SK-N-SH treated with all-trans-retinoic acid at 6 μM for 48 hours (cell line): ENCODE measurements at regions not wholly inside any gene's neighbourhood (a gene's known extent, or its start where the extent isn't known, plus 50 kb on each side); places are given as distances from the start of the nearest gene placed in this dataset.

Experiments
- ATAC-seq: fragments of 200-7000 bp; cut with Tn5 transposase; 3 replicates; pipeline ENCODE4 v1.9.1; 2020; ENCODE audit warnings: mild to moderate bottlenecking, moderate library complexity
- ARNTL ChIP-seq: fragments of 450-650 bp; formaldehyde crosslinking; IDR thresholded peaks from 2 replicates; pipeline ENCODE4 v1.5.0; 2020; ENCODE audit warnings: low read depth, mild to moderate bottlenecking, moderate library complexity, borderline replicate concordance
- BACH2 ChIP-seq: fragments of 250-450 bp; sonication (Bioruptor Pico); IDR thresholded peaks from 2 replicates; pipeline ENCODE4 v1.9.0; 2021; ENCODE audit warnings: mild to moderate bottlenecking, borderline replicate concordance
- CREB5 ChIP-seq: fragments of 250-450 bp; sonication (Bioruptor Pico); IDR thresholded peaks from 2 replicates; pipeline ENCODE4 v1.5.1; 2020; ENCODE audit warnings: low read depth, mild to moderate bottlenecking, moderate library complexity
- CSDC2 ChIP-seq: fragments of 250-450 bp; sonication (Bioruptor Pico); IDR thresholded peaks from 2 replicates; pipeline ENCODE4 v1.5.0; 2020; ENCODE audit warnings: mild to moderate bottlenecking, moderate library complexity
- CSRNP3 ChIP-seq: fragments of 250-450 bp; sonication (Bioruptor Pico); IDR thresholded peaks from 2 replicates; pipeline ENCODE4 v1.5.1; 2021; ENCODE audit warnings: mild to moderate bottlenecking, moderate library complexity
- GLIS3 ChIP-seq: fragments of 250-450 bp; sonication (Bioruptor Pico); IDR thresholded peaks from 2 replicates; pipeline ENCODE4 v1.5.0; 2020; ENCODE audit warnings: mild to moderate bottlenecking, moderate library complexity
- ISL1 ChIP-seq: fragments of 250-450 bp; sonication (Bioruptor Pico); IDR thresholded peaks from 2 replicates; pipeline ENCODE4 v2.1.2; 2022; ENCODE audit warnings: mild to moderate bottlenecking, moderate library complexity
- OSR1 ChIP-seq: fragments of 250-450 bp; sonication (Bioruptor Pico); IDR thresholded peaks from 2 replicates; pipeline ENCODE4 v1.8.0; 2022; ENCODE audit warnings: moderate library complexity, mild to moderate bottlenecking, inconsistent platforms
- PATZ1 ChIP-seq: fragments of 250-450 bp; sonication (Bioruptor Pico); IDR thresholded peaks from 2 replicates; pipeline ENCODE4 v1.8.0; 2020; ENCODE audit warnings: mild to moderate bottlenecking, moderate library complexity, borderline replicate concordance
- POU6F1 ChIP-seq: fragments of 250-450 bp; sonication (Bioruptor Pico); IDR thresholded peaks from 2 replicates; pipeline ENCODE4 v1.8.0; 2021; ENCODE audit warnings: low read depth, mild to moderate bottlenecking, moderate library complexity, borderline replicate concordance
- PPARA ChIP-seq: fragments of 250-450 bp; sonication (Bioruptor Pico); IDR thresholded peaks from 2 replicates; pipeline ENCODE4 v1.5.0; 2020; ENCODE audit warnings: mild to moderate bottlenecking, borderline replicate concordance
- RARB ChIP-seq: fragments of 250-450 bp; sonication (Bioruptor Pico); IDR thresholded peaks from 2 replicates; pipeline ENCODE4 v1.8.0; 2021; ENCODE audit warnings: mild to moderate bottlenecking, moderate library complexity
- SNAI2 ChIP-seq: fragments of 250-450 bp; sonication (Bioruptor Pico); IDR thresholded peaks from 2 replicates; pipeline ENCODE4 v1.5.0; 2020; ENCODE audit warnings: mild to moderate bottlenecking, moderate library complexity
- TCF4 ChIP-seq: fragments of 250-450 bp; sonication (Bioruptor Pico); IDR thresholded peaks from 2 replicates; pipeline ENCODE4 v1.8.0; 2021; ENCODE audit warnings: mild to moderate bottlenecking, moderate library complexity, borderline replicate concordance
- TOX ChIP-seq: fragments of 250-450 bp; sonication (Bioruptor Pico); IDR thresholded peaks from 2 replicates; pipeline ENCODE4 v1.8.0; 2021; ENCODE audit warnings: mild to moderate bottlenecking, moderate library complexity, borderline replicate concordance
- TSHZ2 ChIP-seq: fragments of 250-450 bp; sonication (Bioruptor Pico); IDR thresholded peaks from 2 replicates; pipeline ENCODE4 v1.5.0; 2020; ENCODE audit warnings: mild to moderate bottlenecking, moderate library complexity
- ZC3H10 ChIP-seq: fragments of 250-450 bp; sonication (Bioruptor Pico); IDR thresholded peaks from 2 replicates; pipeline ENCODE4 v1.5.1; 2021; ENCODE audit warnings: mild to moderate bottlenecking, moderate library complexity
- ZFP3 ChIP-seq: fragments of 250-450 bp; sonication (Bioruptor Pico); IDR thresholded peaks from 2 replicates; pipeline ENCODE4 v1.5.0; 2020; ENCODE audit warnings: mild to moderate bottlenecking, moderate library complexity
- ZNF565 ChIP-seq: fragments of 450-650 bp; formaldehyde crosslinking; conservative IDR thresholded peaks from 2 replicates; pipeline ENCODE4 v1.5.0; 2020; ENCODE audit warnings: low read depth, mild to moderate bottlenecking, moderate library complexity
- ZNF70 ChIP-seq: fragments of 450-650 bp; formaldehyde crosslinking; IDR thresholded peaks from 2 replicates; pipeline ENCODE4 v1.5.0; 2020; ENCODE audit warnings: mild to moderate bottlenecking, moderate library complexity
- ZNF8 ChIP-seq: fragments of 450-650 bp; formaldehyde crosslinking; IDR thresholded peaks from 2 replicates; pipeline ENCODE4 v1.5.0; 2020; ENCODE audit warnings: mild to moderate bottlenecking, moderate library complexity

GRCh38 chr4:137626942-137627738, 94.8 kb upstream of the PCDH18 start (continued):
- no peak for TF ChIP-seq ZNF565 (CRISPR knock-in tag)

- peak; percentile 33; the same call in 1 of the 3 replicates for ATAC-seq
- TF ChIP-seq TSHZ2 (CRISPR knock-in tag) (no peak), CSRNP3 (CRISPR knock-in tag) (no peak), GLIS3 (CRISPR knock-in tag) (no peak), ZNF70 (no peak), CSDC2 (no peak), TOX (CRISPR knock-in tag) (no peak), PPARA (CRISPR knock-in tag) (no peak), ZC3H10 (CRISPR knock-in tag) (no peak), ZNF565 (CRISPR knock-in tag) (no peak), POU6F1 (no peak), RARB (no peak), BACH2 (CRISPR knock-in tag) (no peak), SNAI2 (no peak), PATZ1 (CRISPR knock-in tag) (no peak), ZFP3 (CRISPR knock-in tag) (no peak), ARNTL (no peak), TCF4 (CRISPR knock-in tag) (no peak), OSR1 (CRISPR knock-in tag) (no peak), ISL1 (CRISPR knock-in tag) (no peak)
These were observed 90.7 kb upstream of the PCDH18 start for GRCh38 chr4:137623013-137623412.

- no peak for ATAC-seq
These were observed 88.8 kb upstream of the PCDH18 start for GRCh38 chr4:137621056-137621455.

More at GRCh38 chr4:137621056-137621455, 88.8 kb upstream of the PCDH18 start:
- TF ChIP-seq SNAI2 (no peak), TCF4 (CRISPR knock-in tag) (no peak), ZNF8 (CRISPR knock-in tag) (no peak), ZFP3 (CRISPR knock-in tag) (no peak), OSR1 (CRISPR knock-in tag) (no peak), TSHZ2 (CRISPR knock-in tag) (no peak), CREB5 (CRISPR knock-in tag) (no peak), BACH2 (CRISPR knock-in tag) (no peak)
